K562 (cell line): ENCODE measurements at regions not wholly inside any gene's neighbourhood (a gene's known extent, or its start where the extent isn't known, plus 50 kb on each side); places are given as distances from the start of the nearest gene placed in this dataset.

ENCODE experiments used
- ATAC-seq: fragments of 200-7000 bp; cut with Tn5 transposase; 3 replicates; pipeline ENCODE4 v1.9.1; 2020; ENCODE audit warnings: moderate library complexity
- BruUV-seq: library from RNA; stranded (reverse); fragments of 400-500 nt; replicated peaks from 2 replicates; lab custom pipeline; 2021; lab: Mats Ljungman, UMichigan
- CTCF ChIA-PET: fragments of 300-600 bp; formaldehyde crosslinking; extraction: SDS; loops from one replicate; lab custom pipeline; 2021; ENCODE audit warnings: low intra/inter-chr PET ratio; lab: Yijun Ruan, JAX
- POLR2A ChIA-PET: fragments of 300-600, 350-650 bp; sonication (Branson Sonifier 250); formaldehyde crosslinking; extraction: SDS; loops from one replicate; lab custom pipeline; 2021; ENCODE audit warnings: antibody characterized with exemption, inconsistent platforms; lab: Yijun Ruan, JAX
- DNase-seq, 4 experiments: peaks; one replicate each; pipeline versions ENCODE4 v3.0.0 to v3.0.0-alpha.2; 2011 to 2018; ENCODE audit warnings: low spot score in 3 of 4, mixed read lengths in 3 of 4; ENCODE audit errors: extremely low read depth in 1 of 4
- FAIRE-seq: peaks from 2 replicates; lab custom pipeline; 2011; peaks lifted over from hg19 to GRCh38; lab: Jason Lieb, UNC
- H2AFZ ChIP-seq: 2 replicates; pipeline ENCODE4 v1.6.0; 2011; ENCODE audit warnings: low read depth, low read length, control low read depth, inconsistent platforms
- H3K27ac ChIP-seq: fragments of 200-600 bp; 3 replicates; pipeline ENCODE4 v1.8.0; 2011; ENCODE audit warnings: low read depth, mild to moderate bottlenecking, control low read depth, inconsistent platforms, low read length, moderate library complexity, mixed read lengths; ENCODE audit errors: extremely low read depth
- H3K27me3 ChIP-seq, 2 experiments: fragments of 300-600 bp in 1 of 2; 2 replicates in 1 of 2; 3 replicates in 1 of 2; pipeline versions ENCODE4 v1.6.0 to v1.8.0; 2011; ENCODE audit warnings: inconsistent platforms in 2 of 2, low read length in 2 of 2, mild to moderate bottlenecking in 1 of 2, mixed read lengths in 1 of 2, moderate library complexity in 1 of 2; ENCODE audit not compliant: control insufficient read depth in 2 of 2, insufficient read depth in 2 of 2
- H3K36me3 ChIP-seq: fragments of 300-600 bp; 3 replicates; pipeline ENCODE4 v1.8.0; 2011; ENCODE audit warnings: mild to moderate bottlenecking, low read length, inconsistent platforms; ENCODE audit not compliant: control insufficient read depth, insufficient read depth
- H3K4me1 ChIP-seq, 2 experiments: fragments of 200-600 bp in 1 of 2; replicated peaks in 1 of 2; 2 replicates in 1 of 2; 3 replicates in 1 of 2; pipeline versions ENCODE4 v1.5.1 to v1.8.0; 2011; ENCODE audit warnings: inconsistent platforms in 2 of 2, low read length in 2 of 2, mild to moderate bottlenecking in 1 of 2, mixed read lengths in 1 of 2, moderate library complexity in 1 of 2; ENCODE audit not compliant: control insufficient read depth in 2 of 2, insufficient read depth in 2 of 2
- H3K4me2 ChIP-seq: 2 replicates; pipeline ENCODE4 v1.6.1; 2011; ENCODE audit warnings: low read length, control low read depth, inconsistent platforms, mixed read lengths; ENCODE audit not compliant: insufficient read depth
- H3K4me3 ChIP-seq: fragments of 200-600 bp; sonication (generic), shearing (Covaris generic); 2 replicates; pipeline ENCODE4 v1.5.1; 2016; ENCODE audit warnings: control low read depth, inconsistent platforms
- H3K79me2 ChIP-seq: fragments of 200-600 bp; 3 replicates; pipeline ENCODE4 v1.8.0; 2011; ENCODE audit warnings: low read length, inconsistent platforms; ENCODE audit not compliant: control insufficient read depth, insufficient read depth
- H3K9ac ChIP-seq, 2 experiments: 2 replicates each; pipeline versions ENCODE4 v1.6.0 to v1.6.1; 2011; ENCODE audit warnings: low read depth in 2 of 2, low read length in 2 of 2, control low read depth in 1 of 2, inconsistent platforms in 1 of 2, mild to moderate bottlenecking in 1 of 2, mixed read lengths in 1 of 2; ENCODE audit not compliant: insufficient read depth in 1 of 2
- H3K9me1 ChIP-seq: one replicate; pipeline ENCODE4 v1.6.0; 2011; ENCODE audit warnings: inconsistent platforms, mild to moderate bottlenecking, low read length, moderate library complexity; ENCODE audit not compliant: control insufficient read depth, insufficient read depth
- H3K9me3 ChIP-seq: replicated peaks from 2 replicates; pipeline ENCODE4 v1.5.1; 2011; ENCODE audit warnings: low read depth, low read length, inconsistent platforms; ENCODE audit not compliant: control insufficient read depth, insufficient read depth
- H4K20me1 ChIP-seq: replicated peaks from 2 replicates; pipeline ENCODE4 v1.6.1; 2011; ENCODE audit warnings: low read length, inconsistent platforms, mixed read lengths; ENCODE audit not compliant: control insufficient read depth, insufficient read depth
- AFF1 ChIP-seq, 2 experiments: fragments of 450-650 bp; IDR thresholded peaks; 2 replicates each; pipeline ENCODE4 v1.6.1; 2018; ENCODE audit warnings: mild to moderate bottlenecking in 2 of 2, low read depth in 1 of 2; ENCODE audit not compliant: partially characterized antibody in 2 of 2
- ETV1 ChIP-seq: fragments of 450-650 bp; conservative IDR thresholded peaks from 2 replicates; pipeline ENCODE4 v1.6.1; 2016; ENCODE audit warnings: missing genetic modification characterization, control low read depth, low read depth, missing compliant biosample characterization
- KLF13 ChIP-seq: fragments of 450-650 bp; IDR thresholded peaks from 2 replicates; pipeline ENCODE4 v1.6.1; 2016; ENCODE audit warnings: missing genetic modification characterization, low read depth, mild to moderate bottlenecking, missing compliant biosample characterization, moderate library complexity, borderline replicate concordance
- MCM3 ChIP-seq: fragments of 450-650 bp; IDR thresholded peaks from 2 replicates; pipeline ENCODE4 v1.6.1; 2016
- PBX2 ChIP-seq, 2 experiments: IDR thresholded peaks in 1 of 2; conservative IDR thresholded peaks in 1 of 2; 2 replicates each; pipeline ENCODE4 v1.6.1; 2016; ENCODE audit warnings: low read depth in 2 of 2, mild to moderate bottlenecking in 1 of 2, missing compliant biosample characterization in 1 of 2, missing genetic modification characterization in 1 of 2, moderate library complexity in 1 of 2
- PHF8 ChIP-seq: fragments of 200-600 bp; sonication (generic); IDR thresholded peaks from 2 replicates; pipeline ENCODE4 v1.6.1; 2012; ENCODE audit warnings: mixed run types, mild to moderate bottlenecking, inconsistent platforms, low read length, moderate library complexity, borderline replicate concordance
- PHTF2 ChIP-seq: fragments of 250-450 bp; sonication (Bioruptor Pico); IDR thresholded peaks from 2 replicates; pipeline ENCODE4 v1.5.0; 2021; ENCODE audit warnings: mild to moderate bottlenecking
- POLR2B ChIP-seq: fragments of 450-650 bp; IDR thresholded peaks from 2 replicates; pipeline ENCODE4 v1.6.1; 2018; ENCODE audit warnings: low read depth; ENCODE audit not compliant: partially characterized antibody
- PRMT5 ChIP-seq: sonication (generic); formaldehyde crosslinking; IDR thresholded peaks from 2 replicates; pipeline ENCODE4 v1.5.0; 2020; ENCODE audit warnings: missing genetic modification reagents
- RBBP5 ChIP-seq: fragments of 200-600 bp; sonication (generic); IDR thresholded peaks from 2 replicates; pipeline ENCODE4 v1.6.1; 2012; ENCODE audit warnings: borderline replicate concordance, mild to moderate bottlenecking, low read length, control low read depth, inconsistent platforms; ENCODE audit not compliant: insufficient read depth, poor library complexity, severe bottlenecking
- TRIM24 ChIP-seq, 2 experiments: fragments of 450-650 bp; IDR thresholded peaks; 2 replicates each; pipeline ENCODE4 v1.6.1; 2016
- TRIM25 ChIP-seq: fragments of 450-650 bp; IDR thresholded peaks from 2 replicates; pipeline ENCODE4 v1.7.0; 2016; ENCODE audit warnings: borderline replicate concordance
- ZNF143 ChIP-seq: sonication (generic); formaldehyde crosslinking; IDR thresholded peaks from 2 replicates; pipeline ENCODE4 v1.9.0; 2022; ENCODE audit warnings: mild to moderate bottlenecking, missing genetic modification reagents
- ZNF184 ChIP-seq: sonication (generic); formaldehyde crosslinking; IDR thresholded peaks from 2 replicates; pipeline ENCODE4 v1.5.0; 2020; ENCODE audit warnings: missing genetic modification reagents
- ZNF830 ChIP-seq: fragments of 250-450 bp; sonication (Bioruptor Pico); IDR thresholded peaks from 2 replicates; pipeline ENCODE4 v1.5.0; 2021; ENCODE audit warnings: mild to moderate bottlenecking
- WGBS: fragments of 100-300 bp; shearing (Covaris generic); methylation state at CpG from one replicate; pipeline ENCODE4 v1.1.6; 2016; ENCODE audit warnings: low coverage, mixed read lengths; ENCODE audit not compliant: insufficient coverage; ENCODE audit errors: missing lambda C conversion rate; 5-methylcytosine and 5-hydroxymethylcytosine counted together
- in situ Hi-C: fragments of 300-500 bp; cut with MboI; formaldehyde crosslinking; loops from 4 replicates; pipeline ENCODE4 v1.15.0; 2018; ENCODE audit warnings: inconsistent platforms, mixed read lengths
- intact Hi-C: fragments of 100-400 bp; cut with micrococcal nuclease; formaldehyde crosslinking; loops from 2 replicates; pipeline ENCODE4 v1.14.2; 2022

- intact Hi-C loops, result no loop called here
- no peak overlapping the region for H3K4me2 ChIP-seq
- H3K79me2 ChIP-seq, result no peaks in the 10 kb centered on the region
- FAIRE-seq (no peak), DNase-seq (no peak), ATAC-seq (no peak)
- no peaks in the 10 kb centered on the region for H4K20me1 ChIP-seq
- no peak overlapping the region for H2AFZ ChIP-seq
- H3K4me3 ChIP-seq, result no peak overlapping the region
- no TSS peak for BruUV-seq
- no peak overlapping the region for H3K9ac ChIP-seq
- no peaks in the 10 kb centered on the region for H3K36me3 ChIP-seq
- WGBS, result 0% methylated on average over 2 of the region's 2 CpGs
- no peaks in the 10 kb centered on the region for H3K27me3 ChIP-seq
- in situ Hi-C loops, result no loop called here
- CTCF ChIA-PET, result no interaction called here
- no peak for TF ChIP-seq PHF8
- TF ChIP-seq POLR2B, result no peak
- TF ChIP-seq ETV1 (tag), result no peak
- TF ChIP-seq PRMT5 (CRISPR knock-in tag), result no peak
- TF ChIP-seq ZNF184 (CRISPR knock-in tag), result no peak
- no peak for TF ChIP-seq PBX2 (CRISPR knock-in tag; IDR thresholded peaks at IDR 0.05; ENCODE audit: low read depth)
- TF ChIP-seq PBX2 (tag; conservative IDR thresholded peaks at IDR 0.05; ENCODE audit: low read depth), result no peak
- no peak for TF ChIP-seq TRIM24 (IDR thresholded peaks at IDR 0.05)
- no peak for TF ChIP-seq AFF1 (IDR thresholded peaks at IDR 0.05; ENCODE audit: low read depth in 1 of 2, partially characterized antibody in 2 of 2)
- no peak for TF ChIP-seq ZNF830 (CRISPR knock-in tag)
- TF ChIP-seq TRIM25, result no peak
- TF ChIP-seq PHTF2 (CRISPR knock-in tag), result no peak
- TF ChIP-seq KLF13 (tag), result no peak
- TF ChIP-seq ZNF143 (CRISPR knock-in tag), result no peak
- no peak for TF ChIP-seq RBBP5
- no peak for TF ChIP-seq MCM3
- no peaks in the 10 kb centered on the region for H3K9me1 ChIP-seq
- H3K4me1 ChIP-seq, result no peaks in the 10 kb centered on the region
- H3K27ac ChIP-seq, result no peak overlapping the region
- no peaks in the 10 kb centered on the region for H3K9me3 ChIP-seq
- POLR2A ChIA-PET, result no interaction called here
Measured at GRCh38 chr5:158344376-158344775, 485.4 kb upstream of the CLINT1 start.
